ENCODE measurements at regions not wholly inside any gene's neighbourhood (a gene's known extent, or its start where the extent isn't known, plus 50 kb on each side); places are given as distances from the start of the nearest gene placed in this dataset.

GRCh38 chr4:152038238-152038637, 277.4 kb upstream of the GATB start:
- no peak for TF ChIP-seq CTCF (IDR thresholded peaks at IDR 0.05)
- no peak for TF ChIP-seq EZH2 (IDR thresholded peaks at IDR 0.05; ENCODE audit: borderline replicate concordance, insufficient read depth, low read depth, low read length, poor library complexity, severe bottlenecking)

Measured in B cell (primary cell).